ENCODE measurements at regions not wholly inside any gene's neighbourhood (a gene's known extent, or its start where the extent isn't known, plus 50 kb on each side); places are given as distances from the start of the nearest gene placed in this dataset.

GRCh38 chr15:35994876-35995275 lies 448.9 kb upstream of the DPH6 start:
- TF ChIP-seq POLR2AphosphoS5 (IDR thresholded peaks at IDR 0.05; ENCODE audit: low read depth, low read length) = no peak
- no peak for TF ChIP-seq TAF1 (IDR thresholded peaks at IDR 0.05; ENCODE audit: borderline replicate concordance, low read depth, low read length)
- no peak for TF ChIP-seq POLR2A (IDR thresholded peaks at IDR 0.05; ENCODE audit: low read depth, low read length)
